MM.1S (cell line): ENCODE measurements at regions not wholly inside any gene's neighbourhood (a gene's known extent, or its start where the extent isn't known, plus 50 kb on each side); places are given as distances from the start of the nearest gene placed in this dataset.

Source experiments
- EZH2 ChIP-seq: fragments of 300-600 bp; sonication (generic); optimal IDR thresholded peaks from 2 replicates; pipeline ENCODE3; 2017; ENCODE audit warnings: low read depth, mild to moderate bottlenecking, antibody characterized with exemption, low read length, mixed read lengths
- EZH2phosphoT487 ChIP-seq: fragments of 300-600 bp; sonication (generic); IDR thresholded peaks from 2 replicates; pipeline ENCODE4 v1.6.1; 2018; ENCODE audit warnings: antibody characterized with exemption, low read length
- TF ChIP-seq, protein P1 (sequence below): fragments of 300-600 bp; sonication (generic); IDR thresholded peaks from 2 replicates; pipeline ENCODE4 v1.5.1; 2016; ENCODE audit warnings: antibody characterized with exemption, low read length, mixed read lengths

DNA sequence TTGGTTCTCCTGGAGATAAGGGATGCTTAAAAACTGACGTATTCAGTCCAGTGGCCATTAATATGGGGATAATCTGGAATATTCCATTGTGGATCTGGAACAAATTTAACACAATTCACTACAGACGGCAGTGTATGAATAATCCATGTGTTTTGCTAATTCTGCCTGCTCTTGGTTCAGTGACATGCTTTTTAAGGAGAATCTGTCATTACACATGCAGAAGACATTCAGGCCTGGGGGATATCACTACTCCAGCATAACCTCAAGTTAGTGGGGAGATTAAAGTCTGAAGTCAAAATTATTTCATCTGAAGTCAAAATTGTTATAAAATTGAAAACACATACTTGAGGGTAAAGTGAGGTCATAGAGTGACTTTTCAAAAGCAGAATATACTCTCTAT lies 789.3 kb downstream of the USP25 start:
- TF ChIP-seq, protein P1, sequence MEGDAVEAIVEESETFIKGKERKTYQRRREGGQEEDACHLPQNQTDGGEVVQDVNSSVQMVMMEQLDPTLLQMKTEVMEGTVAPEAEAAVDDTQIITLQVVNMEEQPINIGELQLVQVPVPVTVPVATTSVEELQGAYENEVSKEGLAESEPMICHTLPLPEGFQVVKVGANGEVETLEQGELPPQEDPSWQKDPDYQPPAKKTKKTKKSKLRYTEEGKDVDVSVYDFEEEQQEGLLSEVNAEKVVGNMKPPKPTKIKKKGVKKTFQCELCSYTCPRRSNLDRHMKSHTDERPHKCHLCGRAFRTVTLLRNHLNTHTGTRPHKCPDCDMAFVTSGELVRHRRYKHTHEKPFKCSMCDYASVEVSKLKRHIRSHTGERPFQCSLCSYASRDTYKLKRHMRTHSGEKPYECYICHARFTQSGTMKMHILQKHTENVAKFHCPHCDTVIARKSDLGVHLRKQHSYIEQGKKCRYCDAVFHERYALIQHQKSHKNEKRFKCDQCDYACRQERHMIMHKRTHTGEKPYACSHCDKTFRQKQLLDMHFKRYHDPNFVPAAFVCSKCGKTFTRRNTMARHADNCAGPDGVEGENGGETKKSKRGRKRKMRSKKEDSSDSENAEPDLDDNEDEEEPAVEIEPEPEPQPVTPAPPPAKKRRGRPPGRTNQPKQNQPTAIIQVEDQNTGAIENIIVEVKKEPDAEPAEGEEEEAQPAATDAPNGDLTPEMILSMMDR, result no peak
- TF ChIP-seq EZH2phosphoT487 (no peak), EZH2 (no peak)
